ENCODE measurements at regions not wholly inside any gene's neighbourhood (a gene's known extent, or its start where the extent isn't known, plus 50 kb on each side); places are given as distances from the start of the nearest gene placed in this dataset.

GRCh38 chr9:79977074-79977435, 405.3 kb downstream of the TLE4 start:
- POLR2A ChIA-PET: no interaction called here
- no peak overlapping the region for H3K27ac ChIP-seq (ENCODE audit: control insufficient read depth, insufficient read depth)
- SMC1A ChIA-PET (ENCODE audit: uncharacterized antibody, unreplicated experiment): no interaction called here
- H3K27me3 ChIP-seq (replicated peaks in 1 of 2; ENCODE audit: control insufficient read depth in 2 of 2, insufficient read depth in 2 of 2, low read length in 1 of 2): no peaks in the 10 kb centered on the region; a peak in 1 of 4 replicates
- intact Hi-C loops (cut with micrococcal nuclease; ENCODE audit: unreplicated experiment) (no loop called here), in situ Hi-C loops (cut with MboI) (no loop called here)
- CTCF ChIA-PET: no interaction called here
- H3K36me3 ChIP-seq (ENCODE audit: control insufficient read depth in 2 of 2, insufficient read depth in 2 of 2, low read length in 1 of 2): no peaks in the 10 kb centered on the region
- RAD21 ChIA-PET (ENCODE audit: unreplicated experiment): no interaction called here
- H3K4me1 ChIP-seq (ENCODE audit: control insufficient read depth, insufficient read depth, low read length): no peaks in the 10 kb centered on the region
- TF ChIP-seq NFYA (IDR thresholded peaks at IDR 0.05; ENCODE audit: borderline replicate concordance, low read depth, low read length) (no peak), TCF12 (IDR thresholded peaks at IDR 0.05; ENCODE audit: low read depth, low read length) (no peak), ASH2L (IDR thresholded peaks at IDR 0.05; ENCODE audit: borderline replicate concordance, low read depth) (no peak), NBN (IDR thresholded peaks at IDR 0.05) (no peak), TBL1XR1 (IDR thresholded peaks at IDR 0.05; ENCODE audit: low read depth, low read length) (no peak)
- TF ChIP-seq, protein P1, sequence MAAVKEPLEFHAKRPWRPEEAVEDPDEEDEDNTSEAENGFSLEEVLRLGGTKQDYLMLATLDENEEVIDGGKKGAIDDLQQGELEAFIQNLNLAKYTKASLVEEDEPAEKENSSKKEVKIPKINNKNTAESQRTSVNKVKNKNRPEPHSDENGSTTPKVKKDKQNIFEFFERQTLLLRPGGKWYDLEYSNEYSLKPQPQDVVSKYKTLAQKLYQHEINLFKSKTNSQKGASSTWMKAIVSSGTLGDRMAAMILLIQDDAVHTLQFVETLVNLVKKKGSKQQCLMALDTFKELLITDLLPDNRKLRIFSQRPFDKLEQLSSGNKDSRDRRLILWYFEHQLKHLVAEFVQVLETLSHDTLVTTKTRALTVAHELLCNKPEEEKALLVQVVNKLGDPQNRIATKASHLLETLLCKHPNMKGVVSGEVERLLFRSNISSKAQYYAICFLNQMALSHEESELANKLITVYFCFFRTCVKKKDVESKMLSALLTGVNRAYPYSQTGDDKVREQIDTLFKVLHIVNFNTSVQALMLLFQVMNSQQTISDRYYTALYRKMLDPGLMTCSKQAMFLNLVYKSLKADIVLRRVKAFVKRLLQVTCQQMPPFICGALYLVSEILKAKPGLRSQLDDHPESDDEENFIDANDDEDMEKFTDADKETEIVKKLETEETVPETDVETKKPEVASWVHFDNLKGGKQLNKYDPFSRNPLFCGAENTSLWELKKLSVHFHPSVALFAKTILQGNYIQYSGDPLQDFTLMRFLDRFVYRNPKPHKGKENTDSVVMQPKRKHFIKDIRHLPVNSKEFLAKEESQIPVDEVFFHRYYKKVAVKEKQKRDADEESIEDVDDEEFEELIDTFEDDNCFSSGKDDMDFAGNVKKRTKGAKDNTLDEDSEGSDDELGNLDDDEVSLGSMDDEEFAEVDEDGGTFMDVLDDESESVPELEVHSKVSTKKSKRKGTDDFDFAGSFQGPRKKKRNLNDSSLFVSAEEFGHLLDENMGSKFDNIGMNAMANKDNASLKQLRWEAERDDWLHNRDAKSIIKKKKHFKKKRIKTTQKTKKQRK (IDR thresholded peaks at IDR 0.05; ENCODE audit: low read depth, low read length): no peak
- H3K4me3 ChIP-seq: no peak overlapping the region
- FAIRE-seq (no peak), DNase-seq (ENCODE audit: low read depth, low spot score) (no peak), ATAC-seq (no peak)
- H3K9ac ChIP-seq (ENCODE audit: control insufficient read depth, insufficient read depth, low read length): no peak overlapping the region
- BruUV-seq (replicated peaks): no TSS peak
- H2AFZ ChIP-seq (ENCODE audit: control insufficient read depth, low read depth, low read length): no peak overlapping the region
- H3K9me3 ChIP-seq (replicated peaks; ENCODE audit: control insufficient read depth, insufficient read depth, low read length): no peaks in the 10 kb centered on the region
- H4K20me1 ChIP-seq (ENCODE audit: control insufficient read depth, insufficient read depth): no peaks in the 10 kb centered on the region
- H3K79me2 ChIP-seq (ENCODE audit: control insufficient read depth, insufficient read depth, low read length): no peaks in the 10 kb centered on the region
- no peak overlapping the region for H3K4me2 ChIP-seq (ENCODE audit: control insufficient read depth, insufficient read depth)
- WGBS (ENCODE audit: insufficient coverage, insufficient replicate concordance, low lambda C conversion rate, missing lambda C conversion rate): 71% methylated on average over 9 of the region's 10 CpGs

Measured in GM12878 (cell line).